HG03520 (cell line): ENCODE measurements at regions not wholly inside any gene's neighbourhood (a gene's known extent, or its start where the extent isn't known, plus 50 kb on each side); places are given as distances from the start of the nearest gene placed in this dataset.

Experiments used
- ATAC-seq: cut with Tn5 transposase; IDR thresholded peaks from one replicate; pipeline ENCODE4 v1.9.1; 2021; ENCODE audit warnings: mild to moderate bottlenecking, moderate library complexity; ENCODE audit not compliant: unreplicated experiment

- ATAC-seq: peak; percentile 94
Measured at GRCh38 chr10:105952153-105952552, 1212.4 kb downstream of the SORCS1 start.

- no peak for ATAC-seq
Measured at GRCh38 chr10:105950410-105950809, 1214.1 kb downstream of the SORCS1 start.

- ATAC-seq: no peak
Measured at GRCh38 chr10:105949721-105950120, 1214.8 kb downstream of the SORCS1 start.

- ATAC-seq: no peak
Measured at GRCh38 chr10:105925045-105925785, 1239.3 kb downstream of the SORCS1 start.

GRCh38 chr10:105921348-105921747, 1243.2 kb downstream of the SORCS1 start:
- no peak for ATAC-seq

GRCh38 chr10:105914432-105914831, 1250.1 kb downstream of the SORCS1 start:
- no peak for ATAC-seq

GRCh38 chr10:105908701-105909100, 1255.8 kb downstream of the SORCS1 start:
- no peak for ATAC-seq

GRCh38 chr10:105885495-105885894, 1244.4 kb downstream of the SORCS3 start:
- no peak for ATAC-seq

- ATAC-seq: no peak
Measured at GRCh38 chr10:105879401-105879800, 1238.3 kb downstream of the SORCS3 start.

- ATAC-seq: no peak
Measured at GRCh38 chr10:105875050-105875449, 1234.0 kb downstream of the SORCS3 start.

GRCh38 chr10:105872665-105873064, 1231.6 kb downstream of the SORCS3 start:
- no peak for ATAC-seq

- no peak for ATAC-seq
Measured at GRCh38 chr10:105868935-105869334, 1227.8 kb downstream of the SORCS3 start.

GRCh38 chr10:105864854-105865253, 1223.8 kb downstream of the SORCS3 start:
- ATAC-seq: no peak

- no peak for ATAC-seq
Measured at GRCh38 chr10:105857268-105858264, 1216.5 kb downstream of the SORCS3 start.

- ATAC-seq: no peak
Measured at GRCh38 chr10:105855791-105856190, 1214.7 kb downstream of the SORCS3 start.

GRCh38 chr10:105844676-105845570, 1203.8 kb downstream of the SORCS3 start:
- ATAC-seq: no peak

GRCh38 chr10:105844241-105844640, 1203.2 kb downstream of the SORCS3 start:
- no peak for ATAC-seq

GRCh38 chr10:105843786-105844185, 1202.7 kb downstream of the SORCS3 start:
- ATAC-seq: no peak

- no peak for ATAC-seq
Measured at GRCh38 chr10:105840288-105840770, 1199.2 kb downstream of the SORCS3 start.

- no peak for ATAC-seq
Measured at GRCh38 chr10:105838392-105838791, 1197.3 kb downstream of the SORCS3 start.

- ATAC-seq: peak; percentile 87
Measured at GRCh38 chr10:105837951-105838350, 1196.9 kb downstream of the SORCS3 start.
